ENCODE measurements at regions not wholly inside any gene's neighbourhood (a gene's known extent, or its start where the extent isn't known, plus 50 kb on each side); places are given as distances from the start of the nearest gene placed in this dataset.

- Histone ChIP-seq H3K4me1 (ENCODE audit: control insufficient read depth, extremely low read depth, insufficient read depth, low read length) (no peaks in the 10 kb centered on the region), H3K9me1 (replicated peaks; ENCODE audit: control insufficient read depth, extremely low read depth, insufficient read depth, low read length) (no peaks in the 10 kb centered on the region), H3K79me2 (ENCODE audit: control insufficient read depth, insufficient read depth, low read length) (no peaks in the 10 kb centered on the region), H2AFZ (ENCODE audit: low read depth, low read length) (no peak overlapping the region), H4K20me1 (replicated peaks; ENCODE audit: control insufficient read depth, extremely low read depth, insufficient read depth, low read length) (no peaks in the 10 kb centered on the region), H3K27ac (ENCODE audit: insufficient read depth, low read depth, low read length) (no peak overlapping the region), H3K9me3 (replicated peaks; ENCODE audit: control insufficient read depth, insufficient read depth, low read length) (no peaks in the 10 kb centered on the region), H3K4me3 (replicated peaks in 1 of 3; ENCODE audit: insufficient read depth in 1 of 3, low read depth in 1 of 3, low read length in 3 of 3) (no peak overlapping the region), H3K36me3 (ENCODE audit: control insufficient read depth in 2 of 2, extremely low read depth in 1 of 2, insufficient read depth in 2 of 2, low read length in 2 of 2) (no peaks in the 10 kb centered on the region), H3K4me2 (ENCODE audit: insufficient read depth, low read length) (no peak overlapping the region), H3K27me3 (ENCODE audit: control insufficient read depth in 2 of 2, insufficient read depth in 2 of 2, low read length in 2 of 2) (no peaks in the 10 kb centered on the region), H3K9ac (replicated peaks; ENCODE audit: extremely low read depth, insufficient read depth, low read length) (no peak overlapping the region)
- DNase-seq (ENCODE audit: low read depth, low spot score) (no peak), FAIRE-seq (no peak)
- intact Hi-C loops (cut with micrococcal nuclease) = no loop called here
- ChIA-PET POLR2A (no interaction called here), CTCF (no interaction called here)
- TF ChIP-seq MYC (IDR thresholded peaks at IDR 0.05; ENCODE audit: low read depth, low read length) = no peak
- TF ChIP-seq POLR2AphosphoS5 (IDR thresholded peaks at IDR 0.05; ENCODE audit: insufficient read depth, low read depth, low read length) = no peak
- TF ChIP-seq FOS (IDR thresholded peaks at IDR 0.05; ENCODE audit: borderline replicate concordance, insufficient read depth, low read length) = no peak
- TF ChIP-seq GATA2 (IDR thresholded peaks at IDR 0.05; ENCODE audit: insufficient read depth, insufficient read length, low read depth, low read length) = no peak
- no peak for TF ChIP-seq JUN (IDR thresholded peaks at IDR 0.05; ENCODE audit: borderline replicate concordance, insufficient read depth, insufficient read length, low read depth)
- TF ChIP-seq EZH2 (IDR thresholded peaks at IDR 0.05; ENCODE audit: borderline replicate concordance, low read depth, low read length, severe bottlenecking) = no peak
- no peak for TF ChIP-seq MAX (IDR thresholded peaks at IDR 0.05; ENCODE audit: insufficient read depth, insufficient read length)
- no peak for TF ChIP-seq CTCF (IDR thresholded peaks at IDR 0.05; ENCODE audit: extremely low read depth in 1 of 2, insufficient read depth in 1 of 2, low read depth in 1 of 2, low read length in 2 of 2)
- TF ChIP-seq POLR2A (IDR thresholded peaks at IDR 0.05; ENCODE audit: low read depth, low read length) = no peak
- BruUV-seq (replicated peaks) = no TSS peak
- dilution Hi-C loops (cut with MboI; ENCODE audit: extremely low pct_ligation_motif_present, low sequenced_read_pairs) = no loop called here
Observed at GRCh38 chr4:60944060-60944459, 256.1 kb upstream of the ADGRL3 start.
